HG03108 (cell line): ENCODE measurements at regions not wholly inside any gene's neighbourhood (a gene's known extent, or its start where the extent isn't known, plus 50 kb on each side); places are given as distances from the start of the nearest gene placed in this dataset.

Experiments used
- ATAC-seq: cut with Tn5 transposase; IDR thresholded peaks from one replicate; pipeline ENCODE4 v1.9.1; 2021; ENCODE audit warnings: moderate library complexity; ENCODE audit not compliant: unreplicated experiment

DNA sequence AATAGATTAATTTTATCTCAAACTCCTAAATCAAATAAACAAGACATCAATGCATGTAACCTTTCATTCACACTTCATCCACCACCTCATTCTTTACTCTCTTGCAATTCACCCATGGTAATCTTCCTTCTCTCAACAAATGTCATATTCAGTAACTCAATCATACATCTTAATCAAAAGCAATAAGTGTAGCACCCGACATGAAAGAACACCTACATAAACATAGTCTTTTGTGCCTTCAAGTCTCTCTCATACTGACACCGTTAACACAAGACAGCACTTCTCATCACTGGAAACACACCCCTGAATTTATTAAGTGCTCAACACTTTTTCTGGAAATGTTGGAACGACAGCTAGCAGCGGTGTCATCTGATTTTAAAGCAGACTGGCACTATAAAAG lies 225.9 kb downstream of the TTLL7 start:
- ATAC-seq, result no peak

- ATAC-seq, result no peak
Measured at GRCh38 chr1:83770319-83770661, 228.6 kb downstream of the TTLL7 start.

- ATAC-seq, result no peak
Measured at GRCh38 chr1:83769594-83770318, 229.2 kb downstream of the TTLL7 start.

DNA sequence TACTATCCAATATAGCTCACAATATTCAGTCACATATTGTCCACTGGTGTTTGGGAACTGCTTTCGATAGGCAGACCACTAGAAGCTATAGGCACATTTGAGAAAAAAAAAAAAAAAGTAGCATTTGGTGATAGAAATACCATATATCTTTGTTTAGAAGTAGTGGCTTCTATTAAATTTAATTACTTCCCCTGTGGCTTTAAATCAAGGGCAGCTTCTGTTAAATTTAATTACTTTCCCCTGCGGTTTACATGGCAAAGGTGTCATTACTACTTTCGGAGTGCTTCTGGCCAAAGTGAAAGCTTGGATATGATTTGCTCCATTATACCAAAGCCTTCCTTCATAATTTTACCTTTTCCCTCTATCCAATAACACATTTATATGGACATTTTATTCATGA lies 229.9 kb downstream of the TTLL7 start:
- no peak for ATAC-seq

- ATAC-seq, result no peak
Measured at GRCh38 chr1:83766241-83766691, 232.7 kb downstream of the TTLL7 start.

DNA sequence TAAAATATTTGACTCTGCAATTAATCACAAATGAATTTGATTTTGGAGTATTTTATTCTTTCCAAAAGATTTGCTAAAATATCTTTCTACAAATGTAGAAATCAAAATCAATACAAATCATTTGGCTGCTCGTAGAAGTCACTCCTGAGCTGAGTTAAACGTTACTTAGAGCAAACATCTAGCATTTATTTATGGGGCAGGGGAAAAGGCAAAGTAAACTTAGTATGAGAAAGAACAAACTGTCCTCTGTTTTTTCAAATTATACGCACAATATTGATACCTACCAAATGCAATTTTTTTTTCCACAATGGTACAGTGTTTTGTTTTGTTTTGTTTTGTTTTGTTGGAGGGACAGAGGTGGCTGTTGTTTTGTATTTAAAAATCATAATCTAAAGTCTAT lies 233.8 kb downstream of the TTLL7 start:
- no peak for ATAC-seq

DNA sequence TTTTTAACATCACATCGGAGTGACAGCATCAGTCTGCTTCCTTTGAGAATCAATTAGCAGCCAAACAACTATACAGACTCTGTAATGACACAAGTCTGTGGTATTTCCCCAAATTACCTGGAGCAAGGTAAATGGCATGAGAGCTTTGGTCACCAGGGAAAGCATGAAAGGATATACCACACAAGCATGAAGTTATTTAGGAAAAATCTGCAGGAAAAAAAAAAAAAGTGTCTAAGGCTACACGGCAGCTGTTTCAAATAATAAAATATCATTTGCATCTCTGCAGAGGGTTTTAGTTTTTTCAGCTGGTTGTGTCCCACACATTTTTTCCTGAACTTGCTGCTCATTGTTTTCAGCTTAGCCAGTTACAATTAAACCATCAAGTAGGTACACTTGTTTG lies 234.7 kb downstream of the TTLL7 start:
- no peak for ATAC-seq

DNA sequence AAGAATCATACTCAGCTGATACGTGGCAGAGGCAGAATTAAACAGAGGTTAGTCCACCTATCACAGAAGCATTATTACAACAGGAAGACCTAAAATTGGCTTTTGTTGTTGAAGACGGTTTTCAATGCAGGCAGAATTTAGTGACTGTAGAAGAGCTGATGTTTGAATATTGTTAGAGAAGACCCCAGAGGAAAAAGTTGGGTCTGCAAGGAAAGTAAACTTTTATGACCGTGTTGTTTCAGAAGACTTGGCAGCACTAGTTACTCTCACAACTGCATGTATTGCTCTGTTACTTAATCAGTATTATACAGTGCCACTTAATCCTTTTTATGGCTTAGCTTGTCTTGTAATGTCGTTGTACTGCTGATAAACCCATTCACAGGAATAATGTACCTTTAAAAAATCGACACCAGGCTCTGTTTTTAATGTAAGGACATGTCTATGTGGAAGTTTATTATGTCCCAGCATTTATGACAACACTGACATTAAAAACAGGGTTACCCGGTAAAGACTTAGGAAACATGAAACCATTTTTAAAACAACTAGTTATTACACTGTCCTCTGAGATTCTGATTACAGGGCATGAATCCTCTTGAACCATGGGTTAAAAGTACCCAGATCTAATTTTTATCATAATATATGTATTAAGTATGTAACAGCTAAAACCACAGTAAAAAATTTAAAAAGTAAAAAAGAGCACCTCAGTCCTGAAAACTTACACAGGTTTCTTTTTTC lies 235.4 kb downstream of the TTLL7 start:
- ATAC-seq, result no peak

- ATAC-seq, result no peak
Measured at GRCh38 chr1:83762416-83762815, 236.5 kb downstream of the TTLL7 start.

DNA sequence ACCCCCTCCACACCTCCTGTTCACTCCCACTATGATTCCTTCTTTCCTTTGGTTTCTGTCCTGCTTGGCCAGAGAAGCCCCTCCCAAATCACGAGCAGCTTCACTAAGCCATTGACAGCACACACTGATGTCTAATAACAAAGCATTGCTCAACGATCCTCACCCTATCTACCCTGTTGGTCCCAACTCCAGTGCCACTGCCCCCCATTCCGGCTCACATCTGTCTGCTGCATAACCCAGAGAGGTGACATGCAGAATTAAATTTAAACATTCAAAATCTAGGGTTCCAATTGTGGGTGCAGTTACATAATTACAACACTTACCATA lies 236.9 kb downstream of the TTLL7 start:
- ATAC-seq, result no peak

GRCh38 chr1:83761167-83762038 lies 237.5 kb downstream of the TTLL7 start:
- peak; percentile 100 for ATAC-seq

- ATAC-seq, result no peak
Measured at GRCh38 chr1:83760226-83761021, 238.5 kb downstream of the TTLL7 start.

DNA sequence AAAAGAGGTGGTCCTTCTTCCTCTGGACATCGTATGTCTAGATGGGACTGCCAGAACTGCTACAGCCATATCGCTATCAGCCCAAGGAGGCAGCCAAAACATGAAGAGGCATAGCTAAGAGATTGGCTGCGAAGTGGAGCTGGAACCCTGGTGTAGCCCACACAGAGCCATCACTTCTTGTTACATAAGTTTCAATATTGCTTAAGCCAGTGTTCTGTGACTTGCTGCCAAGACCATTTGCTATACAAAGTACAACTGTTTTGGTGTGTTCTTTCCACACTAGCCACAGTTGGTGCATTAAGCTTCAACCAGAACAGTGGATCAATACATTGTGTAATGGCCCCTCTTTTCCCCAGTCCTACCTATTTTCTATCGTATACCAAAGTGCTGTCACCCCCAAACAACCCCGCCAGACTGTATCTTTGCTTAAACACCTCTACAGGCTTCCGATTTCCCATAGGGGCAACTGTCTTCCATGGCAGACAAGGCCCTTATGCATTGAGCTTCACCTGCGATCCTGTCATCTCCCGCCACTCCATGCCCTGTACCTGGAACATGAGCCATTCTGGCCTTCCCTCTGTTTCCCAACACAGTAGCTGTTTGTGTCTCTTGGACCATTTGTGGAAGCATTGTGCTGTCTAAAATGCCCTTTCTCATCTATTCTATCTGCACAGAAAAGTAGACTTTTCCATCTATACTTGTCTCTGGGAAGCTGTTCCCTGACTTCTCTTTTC lies 241.8 kb downstream of the TTLL7 start:
- ATAC-seq, result no peak

GRCh38 chr1:83751602-83752001 lies 247.3 kb downstream of the TTLL7 start:
- ATAC-seq, result no peak

GRCh38 chr1:83750201-83750600 lies 248.7 kb downstream of the TTLL7 start:
- ATAC-seq, result no peak

- ATAC-seq, result no peak
Measured at GRCh38 chr1:83747853-83748482, 251.0 kb downstream of the TTLL7 start.

DNA sequence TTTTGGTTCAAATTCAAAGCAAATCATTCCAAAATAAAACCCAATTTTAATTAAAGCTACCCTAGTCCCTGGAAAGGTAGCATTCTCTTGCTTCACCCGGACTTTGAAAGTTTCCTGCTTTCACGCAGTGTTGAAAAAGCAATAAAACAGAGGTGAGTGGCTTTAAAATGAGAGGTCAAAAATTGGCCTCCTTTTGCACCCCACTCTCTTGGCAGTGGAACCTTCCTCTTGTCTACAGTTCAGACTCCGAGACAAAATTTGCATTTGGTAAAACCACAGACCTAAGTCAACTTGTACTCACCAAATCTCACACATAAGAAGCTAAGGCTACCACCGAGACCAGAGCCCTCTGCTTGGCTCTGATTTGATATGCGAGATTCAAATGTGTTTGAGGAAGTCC lies 252.7 kb downstream of the TTLL7 start:
- no peak for ATAC-seq

- no peak for ATAC-seq
Measured at GRCh38 chr1:83742446-83742845, 256.5 kb downstream of the TTLL7 start.

GRCh38 chr1:83741770-83742169 lies 257.2 kb downstream of the TTLL7 start:
- no peak for ATAC-seq

DNA sequence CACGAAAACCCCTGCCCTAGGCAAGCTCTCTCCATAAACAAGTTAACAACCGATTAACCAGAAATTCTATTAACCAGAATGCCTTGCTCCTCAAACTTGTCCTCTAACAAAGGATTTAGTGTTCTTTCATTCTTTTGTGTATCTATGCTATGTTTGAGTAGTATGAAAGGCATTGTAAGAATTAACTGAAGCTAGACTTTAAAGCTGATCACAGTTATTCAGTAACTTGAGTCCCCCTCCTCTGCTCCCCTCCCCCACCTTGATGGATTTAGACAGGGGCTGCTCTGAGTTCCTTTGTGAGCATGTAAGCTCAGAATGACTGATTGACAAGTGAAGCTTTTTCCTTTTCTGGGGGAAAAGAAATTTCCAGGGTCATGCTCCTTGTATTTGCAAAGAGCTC lies 257.6 kb downstream of the TTLL7 start:
- ATAC-seq, result no peak
